ENCODE measurements at regions not wholly inside any gene's neighbourhood (a gene's known extent, or its start where the extent isn't known, plus 50 kb on each side); places are given as distances from the start of the nearest gene placed in this dataset.

- no peaks in the 10 kb centered on the region for H3K4me1 ChIP-seq (ENCODE audit: control insufficient read depth, insufficient read depth, low read length)
- 62 to 64% methylated on average over 6 of the region's 6 CpGs for WGBS, 2 experiments
- H3K9me3 ChIP-seq (ENCODE audit: control insufficient read depth, low read length), result no peaks in the 10 kb centered on the region
- H3K27ac ChIP-seq (ENCODE audit: insufficient read depth, low read depth, low read length, poor library complexity, severe bottlenecking), result no peak overlapping the region
- H3K36me3 ChIP-seq (ENCODE audit: control insufficient read depth, insufficient read depth, low read length), result no peaks in the 10 kb centered on the region
- no peaks in the 10 kb centered on the region for H3K27me3 ChIP-seq (ENCODE audit: control insufficient read depth, insufficient read depth, low read length, poor library complexity, severe bottlenecking)
- no peak overlapping the region for H3K4me3 ChIP-seq (ENCODE audit: insufficient read depth, low read depth, low read length)
Observed at GRCh38 chr12:46908936-46909635, 83.3 kb upstream of the SLC38A4 start.

DNA sequence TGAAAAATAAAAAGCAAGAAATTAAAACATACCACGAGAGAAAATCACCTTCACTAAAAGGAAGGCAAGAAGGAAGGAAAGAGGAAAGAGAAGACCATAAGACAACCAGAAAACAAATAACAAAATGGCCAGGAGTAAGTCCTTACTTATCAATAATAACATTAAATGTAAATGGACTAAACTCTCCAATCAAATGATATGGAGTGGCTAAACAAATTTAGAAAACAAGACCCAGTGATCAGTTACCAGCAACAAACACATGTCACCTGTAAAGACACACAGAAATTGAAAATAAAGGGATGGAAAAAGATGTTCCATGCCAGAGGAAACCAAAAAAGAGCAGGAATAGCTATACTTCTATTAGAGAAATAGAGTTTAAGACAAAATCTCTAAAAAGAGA lies 85.0 kb upstream of the SLC38A4 start:
- Histone ChIP-seq H3K27ac (ENCODE audit: insufficient read depth, low read depth, low read length, poor library complexity, severe bottlenecking) (no peak overlapping the region), H3K36me3 (ENCODE audit: control insufficient read depth, insufficient read depth, low read length) (no peaks in the 10 kb centered on the region), H3K4me1 (ENCODE audit: control insufficient read depth, insufficient read depth, low read length) (no peaks in the 10 kb centered on the region), H3K9me3 (ENCODE audit: control insufficient read depth, low read length) (no peaks in the 10 kb centered on the region), H3K27me3 (ENCODE audit: control insufficient read depth, insufficient read depth, low read length, poor library complexity, severe bottlenecking) (no peaks in the 10 kb centered on the region), H3K4me3 (ENCODE audit: insufficient read depth, low read depth, low read length) (no peak overlapping the region)
- WGBS, 2 experiments, result 100% methylated on average over 1 of the region's 1 CpG; no CpG with 5 or more reads in 1 of the 2 experiments

GRCh38 chr12:46914336-46914735 lies 88.5 kb upstream of the SLC38A4 start:
- Histone ChIP-seq H3K27ac (ENCODE audit: insufficient read depth, low read depth, low read length, poor library complexity, severe bottlenecking) (no peak overlapping the region), H3K4me1 (ENCODE audit: control insufficient read depth, insufficient read depth, low read length) (peaks cover 3% of the 10 kb centered on the region), H3K9me3 (ENCODE audit: control insufficient read depth, low read length) (no peaks in the 10 kb centered on the region), H3K36me3 (ENCODE audit: control insufficient read depth, insufficient read depth, low read length) (no peaks in the 10 kb centered on the region), H3K27me3 (ENCODE audit: control insufficient read depth, insufficient read depth, low read length, poor library complexity, severe bottlenecking) (no peaks in the 10 kb centered on the region), H3K4me3 (ENCODE audit: insufficient read depth, low read depth, low read length) (no peak overlapping the region)
- 88 to 89% methylated on average over 5 of the region's 5 CpGs for WGBS, 2 experiments

DNA sequence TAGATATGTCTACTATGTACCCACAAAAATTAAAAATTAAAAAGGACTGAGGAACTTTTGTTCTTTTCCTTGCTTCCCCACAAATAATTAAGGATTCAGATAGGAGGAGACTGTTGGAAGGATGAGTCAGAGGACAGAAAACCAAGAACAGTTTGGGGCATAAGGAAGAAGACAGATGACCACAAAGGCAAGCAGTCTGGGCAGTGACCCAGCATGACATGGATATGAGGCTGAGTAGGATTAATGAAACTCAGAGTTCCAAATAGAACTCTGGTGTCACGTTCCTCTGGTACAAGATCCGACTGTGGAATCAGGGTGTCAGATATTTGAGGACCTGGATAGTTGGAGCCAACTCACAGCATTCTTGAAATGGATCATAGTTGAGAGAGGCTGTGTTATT lies 89.3 kb upstream of the SLC38A4 start:
- H3K27me3 ChIP-seq (ENCODE audit: control insufficient read depth, insufficient read depth, low read length, poor library complexity, severe bottlenecking), result no peaks in the 10 kb centered on the region
- no peak overlapping the region for H3K4me3 ChIP-seq (ENCODE audit: insufficient read depth, low read depth, low read length)
- 91 to 93% methylated on average over 2 of the region's 2 CpGs for WGBS, 2 experiments
- H3K27ac ChIP-seq (ENCODE audit: insufficient read depth, low read depth, low read length, poor library complexity, severe bottlenecking), result no peak overlapping the region
- H3K36me3 ChIP-seq (ENCODE audit: control insufficient read depth, insufficient read depth, low read length), result no peaks in the 10 kb centered on the region
- H3K9me3 ChIP-seq (ENCODE audit: control insufficient read depth, low read length), result no peaks in the 10 kb centered on the region
- H3K4me1 ChIP-seq (ENCODE audit: control insufficient read depth, insufficient read depth, low read length), result peaks cover 3% of the 10 kb centered on the region

- Histone ChIP-seq H3K4me1 (ENCODE audit: control insufficient read depth, insufficient read depth, low read length) (peaks cover 3% of the 10 kb centered on the region), H3K36me3 (ENCODE audit: control insufficient read depth, insufficient read depth, low read length) (no peaks in the 10 kb centered on the region), H3K27ac (ENCODE audit: insufficient read depth, low read depth, low read length, poor library complexity, severe bottlenecking) (no peak overlapping the region), H3K9me3 (ENCODE audit: control insufficient read depth, low read length) (no peaks in the 10 kb centered on the region), H3K27me3 (ENCODE audit: control insufficient read depth, insufficient read depth, low read length, poor library complexity, severe bottlenecking) (no peaks in the 10 kb centered on the region), H3K4me3 (ENCODE audit: insufficient read depth, low read depth, low read length) (no peak overlapping the region)
- WGBS, 2 experiments, result 68 to 69% methylated on average over 7 to 12 of the region's 12 CpGs
Observed at GRCh38 chr12:46915836-46916235, 90.0 kb upstream of the SLC38A4 start.

- no peak overlapping the region for H3K27ac ChIP-seq (ENCODE audit: insufficient read depth, low read depth, low read length, poor library complexity, severe bottlenecking)
- H3K36me3 ChIP-seq (ENCODE audit: control insufficient read depth, insufficient read depth, low read length), result no peaks in the 10 kb centered on the region
- H3K4me1 ChIP-seq (ENCODE audit: control insufficient read depth, insufficient read depth, low read length), result peaks cover 3% of the 10 kb centered on the region
- no peaks in the 10 kb centered on the region for H3K9me3 ChIP-seq (ENCODE audit: control insufficient read depth, low read length)
- H3K4me3 ChIP-seq (ENCODE audit: insufficient read depth, low read depth, low read length), result no peak overlapping the region
- no peaks in the 10 kb centered on the region for H3K27me3 ChIP-seq (ENCODE audit: control insufficient read depth, insufficient read depth, low read length, poor library complexity, severe bottlenecking)
- WGBS, 2 experiments, result 91 to 98% methylated on average over 1 of the region's 1 CpG
Observed at GRCh38 chr12:46916796-46917419, 91.1 kb upstream of the SLC38A4 start.

DNA sequence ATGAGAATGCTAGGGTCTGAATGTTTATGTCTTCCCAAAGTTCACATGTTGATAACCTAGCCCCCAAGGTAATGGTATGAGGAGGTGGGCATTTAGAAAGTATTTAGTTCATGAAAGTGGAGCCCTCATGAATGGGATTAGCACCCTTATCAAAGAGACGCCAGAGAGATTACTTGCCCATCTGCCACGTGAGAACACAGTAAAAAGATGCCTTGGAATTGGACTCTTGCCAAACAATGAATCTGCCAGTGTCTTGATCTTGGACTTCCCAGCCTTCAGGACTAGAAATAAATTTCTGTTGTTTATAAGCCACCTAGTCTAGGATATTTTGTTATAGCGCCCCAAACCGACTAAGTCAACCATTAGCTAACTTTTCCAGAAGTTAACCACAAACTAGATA lies 92.0 kb upstream of the SLC38A4 start:
- no peak overlapping the region for H3K27ac ChIP-seq (ENCODE audit: insufficient read depth, low read depth, low read length, poor library complexity, severe bottlenecking)
- no peaks in the 10 kb centered on the region for H3K9me3 ChIP-seq (ENCODE audit: control insufficient read depth, low read length)
- H3K4me1 ChIP-seq (ENCODE audit: control insufficient read depth, insufficient read depth, low read length), result peaks cover 3% of the 10 kb centered on the region
- no peaks in the 10 kb centered on the region for H3K36me3 ChIP-seq (ENCODE audit: control insufficient read depth, insufficient read depth, low read length)
- no peaks in the 10 kb centered on the region for H3K27me3 ChIP-seq (ENCODE audit: control insufficient read depth, insufficient read depth, low read length, poor library complexity, severe bottlenecking)
- 92 to 93% methylated on average over 4 of the region's 4 CpGs for WGBS, 2 experiments
- no peak overlapping the region for H3K4me3 ChIP-seq (ENCODE audit: insufficient read depth, low read depth, low read length)

DNA sequence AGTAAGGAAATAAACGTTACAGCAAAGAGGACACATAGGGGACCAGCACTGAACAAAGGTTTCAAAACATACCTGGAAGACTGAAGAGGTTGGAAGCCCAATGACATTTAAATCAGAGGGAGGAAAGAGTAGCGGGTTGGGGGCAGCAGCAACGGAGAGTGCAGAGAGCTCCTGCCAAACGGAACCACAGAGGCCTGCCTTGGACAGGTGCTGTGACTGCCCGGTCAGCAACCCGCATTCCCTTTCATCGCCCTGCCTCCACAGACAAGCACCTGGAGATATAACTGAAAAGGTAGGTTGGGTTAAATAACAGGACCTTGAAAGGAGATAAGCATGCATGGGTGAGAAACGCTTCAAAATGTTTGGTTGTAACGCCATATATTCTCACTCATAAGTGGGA lies 92.8 kb upstream of the SLC38A4 start:
- H3K4me1 ChIP-seq (ENCODE audit: control insufficient read depth, insufficient read depth, low read length), result peaks cover 3% of the 10 kb centered on the region
- 93 to 94% methylated on average over 9 of the region's 9 CpGs for WGBS, 2 experiments
- H3K27ac ChIP-seq (ENCODE audit: insufficient read depth, low read depth, low read length, poor library complexity, severe bottlenecking), result no peak overlapping the region
- no peaks in the 10 kb centered on the region for H3K27me3 ChIP-seq (ENCODE audit: control insufficient read depth, insufficient read depth, low read length, poor library complexity, severe bottlenecking)
- no peak overlapping the region for H3K4me3 ChIP-seq (ENCODE audit: insufficient read depth, low read depth, low read length)
- no peaks in the 10 kb centered on the region for H3K36me3 ChIP-seq (ENCODE audit: control insufficient read depth, insufficient read depth, low read length)
- H3K9me3 ChIP-seq (ENCODE audit: control insufficient read depth, low read length), result no peaks in the 10 kb centered on the region

- H3K27ac ChIP-seq (ENCODE audit: insufficient read depth, low read depth, low read length, poor library complexity, severe bottlenecking), result no peak overlapping the region
- no peaks in the 10 kb centered on the region for H3K27me3 ChIP-seq (ENCODE audit: control insufficient read depth, insufficient read depth, low read length, poor library complexity, severe bottlenecking)
- WGBS, 2 experiments, result 86 to 94% methylated on average over 8 of the region's 9 CpGs
- peaks cover 3% of the 10 kb centered on the region for H3K4me1 ChIP-seq (ENCODE audit: control insufficient read depth, insufficient read depth, low read length)
- no peaks in the 10 kb centered on the region for H3K36me3 ChIP-seq (ENCODE audit: control insufficient read depth, insufficient read depth, low read length)
- no peaks in the 10 kb centered on the region for H3K9me3 ChIP-seq (ENCODE audit: control insufficient read depth, low read length)
- H3K4me3 ChIP-seq (ENCODE audit: insufficient read depth, low read depth, low read length), result no peak overlapping the region
Observed at GRCh38 chr12:46919666-46920400, 94.0 kb upstream of the SLC38A4 start.

GRCh38 chr12:46920499-46920898 lies 94.7 kb upstream of the SLC38A4 start:
- no peak overlapping the region for H3K27ac ChIP-seq (ENCODE audit: insufficient read depth, low read depth, low read length, poor library complexity, severe bottlenecking)
- H3K9me3 ChIP-seq (ENCODE audit: control insufficient read depth, low read length), result no peaks in the 10 kb centered on the region
- no peak overlapping the region for H3K4me3 ChIP-seq (ENCODE audit: insufficient read depth, low read depth, low read length)
- no CpG with 5 or more reads among the region's 1 CpG for WGBS, 2 experiments
- H3K36me3 ChIP-seq (ENCODE audit: control insufficient read depth, insufficient read depth, low read length), result no peaks in the 10 kb centered on the region
- H3K27me3 ChIP-seq (ENCODE audit: control insufficient read depth, insufficient read depth, low read length, poor library complexity, severe bottlenecking), result no peaks in the 10 kb centered on the region
- peaks cover 3% of the 10 kb centered on the region for H3K4me1 ChIP-seq (ENCODE audit: control insufficient read depth, insufficient read depth, low read length)

All from ectodermal cell (in vitro differentiated cells).